ENCODE measurements at regions not wholly inside any gene's neighbourhood (a gene's known extent, or its start where the extent isn't known, plus 50 kb on each side); places are given as distances from the start of the nearest gene placed in this dataset.
"Not testable (repeated sequence)": the region's sequence is repeated elsewhere in the genome, so short reads cannot be mapped to it uniquely, and the experiment has no call there.

- no peak for DNase-seq (ENCODE audit: low read depth)
These were observed 192.7 kb upstream of the NR4A3 start for GRCh38 chr9:99628849-99629620.

- no peak for DNase-seq (ENCODE audit: low read depth)
These were observed 189.2 kb upstream of the NR4A3 start for GRCh38 chr9:99632349-99633038.

- no peak for DNase-seq (ENCODE audit: low read depth)
These were observed 188.4 kb upstream of the NR4A3 start for GRCh38 chr9:99633265-99633664.

- no peak for DNase-seq (ENCODE audit: low read depth)
These were observed 187.5 kb upstream of the NR4A3 start for GRCh38 chr9:99634186-99634585.

- DNase-seq (ENCODE audit: low read depth): no peak
These were observed 186.7 kb upstream of the NR4A3 start for GRCh38 chr9:99635032-99635431.

GRCh38 chr9:99637641-99638040, 184.0 kb upstream of the NR4A3 start:
- no peak for DNase-seq (ENCODE audit: low read depth)

GRCh38 chr9:99638971-99639370, 182.7 kb upstream of the NR4A3 start:
- no peak for DNase-seq (ENCODE audit: low read depth)

GRCh38 chr9:99647604-99648003, 174.1 kb upstream of the NR4A3 start:
- DNase-seq (ENCODE audit: low read depth): no peak

GRCh38 chr9:99650187-99650874, 171.4 kb upstream of the NR4A3 start:
- no peak for DNase-seq (ENCODE audit: low read depth)

GRCh38 chr9:99660191-99660636, 161.5 kb upstream of the NR4A3 start:
- no peak for DNase-seq (ENCODE audit: low read depth)

- DNase-seq (ENCODE audit: low read depth): no peak
These were observed 158.4 kb upstream of the NR4A3 start for GRCh38 chr9:99663297-99663696.

- no peak for DNase-seq (ENCODE audit: low read depth)
These were observed 157.8 kb upstream of the NR4A3 start for GRCh38 chr9:99663856-99664255.

- DNase-seq (ENCODE audit: low read depth): no peak
These were observed 155.1 kb upstream of the NR4A3 start for GRCh38 chr9:99666571-99666970.

- DNase-seq (ENCODE audit: low read depth): not testable (repeated sequence)
These were observed 150.8 kb upstream of the NR4A3 start for GRCh38 chr9:99670886-99671285.

GRCh38 chr9:99677281-99677680, 144.4 kb upstream of the NR4A3 start:
- no peak for DNase-seq (ENCODE audit: low read depth)

GRCh38 chr9:99678566-99678965, 143.1 kb upstream of the NR4A3 start:
- DNase-seq (ENCODE audit: low read depth): no peak

- DNase-seq (ENCODE audit: low read depth): no peak
These were observed 141.5 kb upstream of the NR4A3 start for GRCh38 chr9:99680191-99680590.

GRCh38 chr9:99681113-99681512, 140.6 kb upstream of the NR4A3 start:
- no peak for DNase-seq (ENCODE audit: low read depth)

GRCh38 chr9:99682378-99682777, 139.3 kb upstream of the NR4A3 start:
- no peak for DNase-seq (ENCODE audit: low read depth)

GRCh38 chr9:99682870-99683269, 138.8 kb upstream of the NR4A3 start:
- DNase-seq (ENCODE audit: low read depth): no peak

- no peak for DNase-seq (ENCODE audit: low read depth)
These were observed 131.1 kb upstream of the NR4A3 start for GRCh38 chr9:99690573-99690972.

- no peak for DNase-seq (ENCODE audit: low read depth)
These were observed 127.8 kb upstream of the NR4A3 start for GRCh38 chr9:99693888-99694287.

GRCh38 chr9:99694393-99694792, 127.3 kb upstream of the NR4A3 start:
- no peak for DNase-seq (ENCODE audit: low read depth)

Data from T follicular helper cell (primary cell).